HG03108 (cell line): ENCODE measurements at regions not wholly inside any gene's neighbourhood (a gene's known extent, or its start where the extent isn't known, plus 50 kb on each side); places are given as distances from the start of the nearest gene placed in this dataset.

ENCODE experiments used
- ATAC-seq: cut with Tn5 transposase; IDR thresholded peaks from one replicate; pipeline ENCODE4 v1.9.1; 2021; ENCODE audit warnings: moderate library complexity; ENCODE audit not compliant: unreplicated experiment

DNA sequence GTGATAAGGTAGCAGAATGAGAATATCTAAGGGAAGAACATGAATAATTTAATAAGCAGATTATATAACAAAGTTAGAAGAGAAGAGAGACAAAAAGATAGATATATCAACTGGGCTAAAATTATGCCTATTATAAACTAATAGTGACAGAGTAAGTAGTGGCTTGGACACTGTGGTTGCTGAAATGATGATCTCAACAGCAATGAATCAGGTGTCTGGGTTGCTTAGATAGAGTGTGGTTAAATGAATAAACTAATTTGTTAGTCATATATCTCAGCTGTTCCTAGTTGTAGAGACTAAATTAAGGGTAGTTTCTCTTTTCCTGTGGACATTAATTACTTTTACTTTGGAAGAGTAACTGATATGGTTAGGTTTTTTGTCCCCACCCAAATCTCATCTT, 1485.4 kb upstream of the CELF4 start:
- no peak for ATAC-seq

DNA sequence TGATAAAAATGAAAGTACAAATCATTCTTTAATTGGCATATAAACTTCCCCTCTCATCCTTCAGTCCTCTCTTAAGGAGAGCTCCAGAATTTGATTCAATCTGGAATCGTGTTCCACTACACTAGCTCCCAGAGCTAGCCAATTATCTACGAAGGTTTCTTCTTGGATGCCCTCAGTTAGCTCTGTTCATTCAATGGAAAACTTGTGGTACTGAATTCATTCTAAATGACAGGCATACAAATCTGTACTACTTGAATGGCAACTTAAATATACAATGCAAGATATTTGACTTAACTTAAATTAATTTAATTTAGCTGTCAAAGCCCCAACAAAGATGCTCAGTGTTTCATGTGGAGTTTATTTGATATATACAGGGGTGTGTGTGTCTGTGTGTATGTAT, 1474.2 kb upstream of the CELF4 start:
- no peak for ATAC-seq

DNA sequence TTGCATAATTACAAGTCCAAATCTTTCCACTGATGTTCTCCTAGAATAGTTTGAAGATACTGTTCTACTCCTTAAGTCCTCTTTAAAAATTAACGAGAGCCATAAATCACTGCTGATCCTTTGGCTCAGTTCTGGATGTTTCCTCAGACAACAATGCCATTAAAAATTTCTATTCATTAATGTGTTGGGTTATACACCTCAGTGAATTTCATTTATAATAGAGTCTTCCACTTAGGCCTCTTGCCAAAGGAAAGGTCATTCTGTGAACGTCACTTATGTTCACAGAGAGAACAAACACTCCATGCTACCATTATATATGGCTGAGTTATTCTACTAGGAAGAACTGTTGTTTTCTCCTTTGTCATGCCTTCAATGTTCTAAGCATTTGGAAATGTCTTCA, 1472.3 kb upstream of the CELF4 start:
- no peak for ATAC-seq

DNA sequence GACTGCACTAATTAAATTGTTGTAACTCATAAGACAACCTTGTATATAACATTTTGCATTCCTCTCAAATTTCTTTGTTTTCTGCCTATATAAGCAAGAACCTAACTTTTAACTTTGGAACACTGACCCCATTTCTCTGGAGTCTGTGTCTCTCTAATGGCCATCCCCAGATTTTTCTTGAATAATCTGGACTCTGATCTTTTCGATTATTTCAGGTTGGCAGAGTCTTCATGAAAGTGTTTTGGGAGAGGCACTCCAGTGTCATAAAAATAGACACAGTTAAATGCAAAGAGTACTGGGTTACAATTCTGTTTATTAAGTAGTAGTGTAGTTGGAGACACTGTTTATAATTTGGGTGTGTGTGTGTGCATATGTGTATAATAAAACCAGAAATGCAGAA, 1467.7 kb upstream of the CELF4 start:
- ATAC-seq: no peak

DNA sequence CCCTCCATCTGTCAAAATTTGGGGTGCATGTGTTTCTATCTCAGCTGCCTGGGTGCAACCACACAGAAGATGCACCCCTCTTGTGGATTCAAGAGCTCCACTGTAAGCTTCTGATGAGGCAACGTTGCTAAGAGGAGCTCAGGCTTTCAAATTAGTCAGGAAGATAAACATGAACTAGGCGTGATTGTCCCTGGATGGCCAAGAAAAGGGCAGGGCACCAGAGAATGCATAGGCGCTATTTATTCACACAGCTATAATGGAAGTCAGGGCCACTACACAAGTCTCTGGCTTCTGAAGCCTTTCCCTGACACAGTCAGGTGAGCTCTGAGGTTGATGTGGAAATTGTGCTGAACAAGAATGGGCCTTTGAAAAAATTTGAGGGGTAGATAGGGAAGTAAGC, 1466.0 kb upstream of the CELF4 start:
- ATAC-seq: no peak

DNA sequence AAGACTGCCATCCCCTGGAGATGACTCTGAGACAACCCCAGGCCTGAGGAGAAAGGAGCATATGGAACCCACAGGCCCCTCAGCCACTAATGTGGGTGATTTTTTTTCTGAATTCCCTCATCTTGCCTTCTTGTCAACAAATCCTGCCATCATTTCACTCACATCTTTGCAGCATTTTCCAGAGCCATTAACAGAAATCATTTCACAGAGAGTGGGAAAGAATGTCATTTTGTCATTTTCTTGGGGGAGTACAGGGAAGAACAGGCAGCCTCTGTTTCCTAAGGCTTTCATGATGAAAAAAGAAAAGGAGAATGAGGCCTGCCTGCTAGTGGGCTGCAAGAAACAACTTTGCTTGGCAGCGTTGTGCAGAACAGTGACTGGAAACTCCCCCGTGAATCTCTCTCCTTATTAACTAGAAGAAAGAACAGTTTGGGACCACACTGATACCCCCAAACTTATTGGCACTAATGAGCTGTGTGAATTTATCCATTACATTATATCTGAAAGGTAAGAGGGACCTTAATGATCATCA, 1464.6 kb upstream of the CELF4 start:
- ATAC-seq: no peak

DNA sequence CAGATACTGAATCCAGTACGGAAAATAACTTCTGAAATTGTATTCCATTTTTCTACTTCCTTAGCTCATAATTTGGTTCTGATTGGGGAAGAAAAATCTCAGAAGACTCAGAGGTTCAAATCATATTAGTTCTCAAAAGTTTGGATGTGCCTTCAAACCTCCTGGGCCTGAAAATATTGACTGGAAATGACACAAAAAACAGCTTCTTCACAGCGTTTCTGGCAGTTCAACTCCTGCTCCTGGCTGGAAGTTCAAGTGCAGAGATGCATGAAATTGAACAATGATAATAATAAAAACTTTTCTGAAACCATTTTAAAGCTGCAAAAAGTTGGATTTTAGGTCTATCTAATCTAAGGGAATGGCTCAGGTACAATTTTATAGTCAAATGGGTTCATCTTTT, 1459.9 kb upstream of the CELF4 start:
- no peak for ATAC-seq

DNA sequence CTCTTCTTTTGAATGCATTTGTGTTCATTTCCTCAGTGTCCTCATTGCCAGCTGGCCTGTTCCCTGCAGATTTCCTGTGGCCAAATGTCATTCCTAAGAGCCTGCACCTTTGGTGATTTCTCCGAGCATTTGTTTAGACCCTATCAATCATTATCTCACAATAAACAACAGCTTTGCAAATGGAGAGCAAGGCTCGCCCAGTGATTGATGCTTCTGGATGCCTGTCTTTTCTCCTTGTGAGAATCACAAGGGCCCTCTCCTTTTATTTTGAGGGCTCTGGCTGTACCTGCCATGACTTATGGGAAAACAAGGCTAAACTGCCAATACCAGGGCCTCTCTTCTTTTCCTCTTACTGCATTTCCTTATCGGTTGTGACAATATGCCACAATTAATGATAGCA, 1454.4 kb upstream of the CELF4 start:
- ATAC-seq: no peak

DNA sequence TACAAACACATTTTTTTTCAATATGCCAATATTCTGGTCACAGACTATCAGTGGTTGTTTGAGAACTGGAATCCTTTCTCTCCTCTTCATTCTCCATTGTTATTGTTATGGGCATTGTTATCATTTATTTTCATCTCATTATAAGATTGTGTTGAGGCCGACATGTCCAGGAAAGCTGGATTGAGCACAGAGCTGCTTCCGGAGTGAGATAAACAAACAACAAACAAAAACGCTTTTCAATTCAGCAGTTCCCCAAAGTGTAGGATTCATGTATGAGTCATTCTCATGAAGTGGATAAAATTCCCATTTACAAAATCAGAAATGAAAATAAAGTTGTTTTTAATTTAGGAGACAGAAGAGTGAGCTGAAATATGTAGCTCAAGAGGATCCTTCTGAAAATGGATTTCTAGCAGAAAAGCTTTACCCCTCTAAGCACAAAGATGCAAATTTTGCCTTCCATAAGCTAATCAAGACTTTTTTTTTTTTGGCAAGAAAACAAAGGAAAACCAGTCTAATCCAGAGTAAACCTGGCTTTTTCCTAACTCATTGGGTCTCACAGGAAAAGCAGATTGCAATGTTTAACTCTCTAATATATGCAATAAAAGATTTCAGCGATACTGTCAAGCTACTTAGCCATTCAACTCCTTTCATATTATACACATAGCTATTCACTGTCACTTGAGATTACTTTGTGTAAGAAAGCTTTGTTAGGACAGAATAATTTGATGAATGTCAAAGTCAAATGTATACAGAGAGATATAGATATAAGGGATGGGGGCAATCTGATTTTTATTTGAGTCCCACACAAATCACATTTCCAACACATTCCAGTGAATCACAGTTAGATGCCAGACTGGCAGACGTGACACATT, 1441.7 kb upstream of the CELF4 start:
- no peak for ATAC-seq

DNA sequence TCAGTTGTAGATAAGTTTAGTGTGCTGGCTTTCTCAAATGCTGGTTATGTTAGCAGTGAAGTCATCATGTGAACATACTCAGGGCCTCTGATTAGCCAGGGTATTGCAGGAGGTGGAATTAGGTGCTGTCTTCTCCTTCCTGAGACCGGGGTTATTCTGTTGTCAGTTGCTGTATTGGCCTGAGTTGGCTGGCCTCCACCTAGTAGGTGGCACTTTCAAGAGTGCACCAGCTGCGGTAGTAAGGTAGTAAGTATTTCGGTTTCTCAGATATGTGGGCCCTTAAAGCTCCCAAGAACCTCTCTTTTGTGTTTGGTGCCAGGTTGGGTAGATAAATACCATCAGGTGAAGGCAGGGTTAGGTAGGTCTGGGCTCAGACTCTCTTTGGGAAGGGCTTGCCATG, 1430.5 kb upstream of the CELF4 start:
- ATAC-seq: no peak

DNA sequence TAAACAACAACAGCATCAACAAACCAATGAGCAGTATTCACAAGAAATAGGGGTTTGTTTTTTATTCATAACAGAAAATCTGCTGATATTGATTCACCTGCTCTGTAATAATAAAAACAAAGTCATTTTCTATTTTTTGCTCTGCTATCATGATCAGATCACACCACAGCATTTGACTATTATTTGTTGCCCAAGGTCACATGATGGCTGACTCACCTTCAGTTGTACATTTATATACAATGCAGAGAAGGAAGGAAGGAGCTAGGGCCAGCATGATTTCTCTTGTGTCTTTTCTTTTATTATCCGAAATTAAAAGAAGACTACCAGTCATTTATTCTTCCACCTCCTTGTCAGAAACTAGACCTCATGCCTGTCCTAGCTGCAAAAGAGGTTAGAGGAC, 1427.7 kb upstream of the CELF4 start:
- ATAC-seq: no peak

DNA sequence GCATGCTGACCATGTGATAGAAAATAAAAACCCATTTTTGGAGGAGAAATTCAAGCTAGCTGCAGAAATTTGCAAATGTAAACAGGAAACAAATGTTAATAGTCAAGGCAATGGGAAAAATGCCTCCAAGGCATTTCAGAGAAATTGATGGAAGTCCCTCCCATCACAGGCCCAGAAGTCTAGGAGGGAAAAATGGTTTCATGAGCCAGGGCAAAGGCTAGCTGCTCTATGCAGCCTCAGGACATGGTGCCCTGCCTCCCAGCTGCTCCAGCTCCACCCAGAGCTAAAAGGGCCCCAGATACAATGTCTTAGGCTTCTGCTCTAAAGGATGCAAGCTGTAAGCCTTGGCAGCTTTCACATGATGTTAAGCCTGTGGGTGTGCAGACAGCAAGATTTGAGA, 1419.4 kb upstream of the CELF4 start:
- no peak for ATAC-seq

DNA sequence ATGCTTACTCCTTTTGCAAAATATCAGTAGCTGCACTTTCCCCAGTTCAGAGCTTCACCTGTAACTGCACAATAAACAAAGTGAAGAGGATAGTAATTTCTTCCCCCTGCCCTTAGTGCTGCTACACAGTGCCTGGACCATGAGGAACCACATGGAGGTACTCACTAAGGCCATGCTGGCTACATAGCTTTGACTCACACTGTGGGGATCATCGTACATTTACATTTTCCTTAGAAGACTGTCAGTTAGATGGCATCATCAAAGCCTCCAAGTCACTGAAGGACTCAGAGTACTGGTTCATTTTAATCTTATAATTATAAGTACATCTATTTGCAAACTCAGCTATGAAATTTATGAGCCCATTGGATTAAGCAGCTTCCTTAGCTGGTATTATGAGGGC, 1416.5 kb upstream of the CELF4 start:
- no peak for ATAC-seq

DNA sequence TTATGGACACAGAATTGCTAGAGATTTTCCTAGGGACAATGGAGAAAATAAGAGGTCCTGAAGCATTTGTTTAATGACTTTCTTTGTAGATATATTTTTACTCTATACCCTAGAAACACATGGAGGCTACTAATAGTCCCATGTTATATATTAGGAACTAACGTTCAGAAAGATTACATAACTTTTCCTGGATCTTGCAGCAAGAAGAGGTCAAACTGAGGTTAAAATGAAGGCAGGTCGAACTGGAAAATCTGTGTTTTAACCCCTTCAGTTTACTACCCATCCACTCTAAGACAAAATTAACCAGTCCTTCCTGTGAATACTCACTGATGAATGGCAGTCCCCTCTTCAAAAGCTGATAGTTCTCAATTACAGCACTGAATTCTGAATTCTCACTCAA, 1415.8 kb upstream of the CELF4 start:
- no peak for ATAC-seq

DNA sequence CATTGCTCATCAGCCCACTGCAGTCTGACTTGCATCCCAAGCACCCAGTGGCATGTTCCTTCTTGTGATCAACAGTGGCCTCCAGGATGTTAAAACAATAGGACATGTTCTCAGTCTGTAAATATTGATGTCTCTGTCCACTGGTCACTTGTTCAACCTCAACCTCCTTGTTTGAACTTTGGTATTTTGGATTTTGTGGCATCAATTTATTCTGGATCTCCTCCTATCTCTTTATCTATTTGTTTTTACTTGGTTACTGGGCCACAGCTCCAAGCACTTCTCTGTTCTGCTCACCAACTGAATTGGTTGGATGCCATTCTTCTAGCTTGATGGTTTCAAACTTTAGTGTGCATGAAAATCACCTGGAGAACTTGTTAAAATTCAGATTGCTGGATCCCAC, 1414.8 kb upstream of the CELF4 start:
- ATAC-seq: no peak

DNA sequence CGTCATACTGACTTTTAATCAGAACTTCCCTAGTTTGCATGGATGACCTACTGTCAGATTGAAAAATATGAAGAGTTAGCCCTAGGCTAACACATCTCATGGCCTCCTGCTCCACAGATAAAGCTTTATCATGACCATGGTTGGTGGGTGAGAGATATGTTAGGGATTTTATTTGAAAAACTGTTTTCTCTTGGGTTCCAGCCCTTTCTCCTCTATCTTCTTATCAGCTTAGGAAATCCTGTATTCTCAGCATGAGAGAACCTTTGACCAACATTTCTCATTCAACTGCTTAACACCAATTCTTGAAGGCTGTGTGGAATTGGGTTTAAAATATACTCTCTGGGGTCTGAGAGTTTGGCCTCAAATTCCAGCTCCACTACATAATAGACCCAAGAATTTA, 1407.0 kb upstream of the CELF4 start:
- no peak for ATAC-seq

DNA sequence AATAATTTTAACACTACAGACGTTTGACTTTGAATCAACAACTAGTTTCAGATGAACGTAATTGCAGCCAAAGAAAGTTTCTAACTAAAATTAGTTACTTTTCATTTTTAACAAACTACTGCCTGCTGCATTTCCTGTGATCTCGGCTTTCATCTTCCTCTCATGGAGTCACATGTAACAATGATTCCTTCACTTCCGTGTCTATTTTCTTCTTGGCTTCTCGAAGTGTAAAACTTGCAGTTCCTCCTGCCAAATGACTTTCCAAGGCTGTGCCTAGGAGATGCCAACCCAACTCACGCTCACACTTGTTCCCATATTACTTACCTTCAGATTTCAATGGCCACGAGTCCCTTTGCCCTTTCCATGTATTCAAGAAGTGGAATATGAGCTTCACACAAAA, 1406.3 kb upstream of the CELF4 start:
- no peak for ATAC-seq

DNA sequence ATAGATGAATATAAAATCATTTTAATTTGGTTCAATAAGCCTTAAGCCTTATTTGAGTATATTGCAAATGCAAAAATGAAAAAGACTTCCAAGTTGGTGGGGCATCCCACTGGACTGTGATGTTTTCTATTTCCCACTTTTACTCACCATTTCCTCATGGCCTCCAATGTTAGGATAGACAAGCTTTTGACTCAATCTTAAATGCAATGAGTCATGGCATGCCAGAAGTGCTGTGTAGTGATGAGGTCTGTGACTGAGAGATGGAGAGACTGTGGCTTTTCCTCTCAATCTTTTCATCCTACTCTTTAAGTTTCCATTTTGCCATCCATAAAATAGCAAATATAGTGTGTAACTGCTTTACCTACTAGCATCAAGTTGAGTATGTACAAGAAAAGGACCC, 1401.2 kb upstream of the CELF4 start:
- ATAC-seq: no peak

DNA sequence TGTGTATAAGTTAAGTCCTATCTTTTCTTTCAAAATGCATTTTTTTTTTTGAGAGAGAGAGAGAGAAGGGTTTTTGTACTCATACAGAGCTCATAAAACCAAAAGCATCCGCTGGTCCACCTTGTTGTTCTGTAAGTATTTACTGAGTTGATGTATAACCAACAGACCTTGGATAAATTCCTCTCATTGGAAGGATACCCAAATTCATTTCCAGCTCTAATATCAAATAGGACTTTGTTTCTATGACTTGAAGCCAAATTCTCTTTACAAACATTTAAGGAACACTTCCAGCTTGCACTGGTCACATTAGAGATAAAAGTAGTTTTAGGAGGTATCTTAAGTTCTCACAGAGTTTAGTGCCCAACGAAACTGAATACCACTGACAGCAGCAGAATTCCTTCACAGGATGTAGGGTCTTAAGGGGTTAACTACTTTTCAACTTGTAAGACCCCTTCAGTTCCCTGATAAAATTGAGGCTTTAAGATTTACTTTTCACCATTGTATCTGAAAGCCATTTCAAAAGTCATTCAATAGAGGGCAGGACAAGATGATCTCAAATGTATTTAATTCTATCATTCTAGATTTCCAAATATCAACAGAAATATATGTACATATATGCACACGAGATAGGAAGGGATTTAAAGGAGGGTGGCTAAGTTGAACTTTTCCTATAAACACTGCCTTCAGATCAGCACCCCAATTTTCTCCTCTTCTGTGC, 1398.5 kb upstream of the CELF4 start:
- ATAC-seq: no peak

DNA sequence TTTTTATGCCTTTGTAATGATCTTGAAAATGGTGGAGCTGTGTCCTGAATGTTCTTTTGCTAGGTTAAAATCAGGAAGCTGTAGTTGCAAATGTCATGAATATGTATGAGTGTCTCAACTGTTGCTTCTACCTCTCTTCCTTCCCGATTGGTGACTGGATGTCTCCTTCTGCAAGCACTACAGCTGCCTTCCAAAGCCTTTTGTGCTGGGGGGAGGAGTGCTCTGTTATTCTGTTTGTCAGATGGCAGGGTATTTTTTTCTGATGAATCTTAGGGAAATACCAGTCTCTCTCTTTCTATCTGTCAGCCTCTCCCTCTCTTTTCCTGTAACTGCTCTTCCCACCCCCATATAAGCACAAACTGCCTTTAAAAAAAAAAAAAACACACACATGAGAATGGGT, 1396.3 kb upstream of the CELF4 start:
- ATAC-seq: no peak

DNA sequence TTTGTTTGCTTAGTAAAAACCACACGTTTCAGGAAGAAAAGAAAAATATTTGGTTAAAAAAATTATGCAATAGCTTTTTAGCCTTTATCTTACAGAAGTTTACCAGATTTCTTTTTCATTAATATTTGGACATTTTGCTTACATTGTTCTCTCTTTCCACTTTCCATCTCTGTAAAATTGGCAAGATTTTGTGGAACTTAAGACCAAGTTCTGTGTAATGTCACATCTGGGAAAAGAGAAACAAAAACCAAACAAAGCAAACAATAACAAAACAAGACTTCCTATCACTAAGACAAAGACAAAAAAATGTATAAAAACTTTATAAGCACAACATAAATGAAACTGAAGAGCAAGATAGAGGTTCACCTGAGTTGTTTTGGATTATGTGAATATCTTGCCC, 1392.1 kb upstream of the CELF4 start:
- ATAC-seq: no peak

DNA sequence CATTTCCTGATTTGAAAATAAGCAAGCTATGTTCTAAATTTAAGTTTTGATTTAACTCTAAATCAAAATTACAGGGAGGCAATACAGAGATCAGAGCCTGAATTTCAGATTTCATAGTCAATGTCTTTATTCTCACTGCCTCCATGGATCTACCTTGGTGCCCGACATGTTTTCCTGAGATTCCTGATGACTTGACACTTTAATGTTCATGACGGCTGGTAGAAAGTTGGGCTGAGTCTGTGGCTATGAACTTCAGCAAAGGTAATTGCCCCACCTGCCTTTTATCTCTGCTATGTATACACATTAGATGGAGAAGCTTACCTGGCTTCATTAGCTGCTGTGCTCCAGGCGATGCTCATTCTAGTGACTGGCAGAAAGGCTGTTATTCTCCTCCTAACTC, 1390.5 kb upstream of the CELF4 start:
- no peak for ATAC-seq
